ENCODE measurements at regions not wholly inside any gene's neighbourhood (a gene's known extent, or its start where the extent isn't known, plus 50 kb on each side); places are given as distances from the start of the nearest gene placed in this dataset.

DNA sequence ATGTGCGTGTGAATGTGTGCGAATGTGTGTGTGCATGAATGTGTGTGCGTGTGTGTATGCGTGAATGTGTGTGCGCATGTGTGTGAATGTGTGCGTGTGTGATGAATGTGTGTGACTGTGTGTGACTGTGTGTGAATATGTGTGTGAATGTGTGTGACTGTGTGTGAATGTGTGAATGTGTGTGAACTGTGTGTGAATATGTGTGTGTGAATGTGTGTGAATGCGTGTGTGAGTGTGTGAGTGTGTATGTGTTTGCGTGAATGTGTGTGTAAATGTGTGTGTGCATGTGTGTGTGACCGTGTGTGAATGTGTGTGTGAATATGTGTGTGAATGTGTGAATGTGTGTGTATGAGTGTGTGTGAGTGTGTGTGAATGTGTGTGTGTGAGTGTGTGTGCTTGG is 1103.8 kb downstream of the TSN start:
- H3K27ac ChIP-seq: no peak overlapping the region
- H3K4me3 ChIP-seq: no peak overlapping the region
- no peaks in the 10 kb centered on the region for H3K27me3 ChIP-seq
- no peaks in the 10 kb centered on the region for H3K9me3 ChIP-seq
- ATAC-seq: no peak
- no peaks in the 10 kb centered on the region for H3K36me3 ChIP-seq
- TF ChIP-seq EP300 (IDR thresholded peaks at IDR 0.05) (no peak), POLR2AphosphoS5 (IDR thresholded peaks at IDR 0.05) (no peak), POLR2A (IDR thresholded peaks at IDR 0.05) (no peak), CTCF (IDR thresholded peaks at IDR 0.05) (no peak)
- H3K4me1 ChIP-seq: no peaks in the 10 kb centered on the region
- WGBS, 2 donors (ENCODE audit: low coverage in 1 of 2): 80 to 83% methylated on average over 8 to 9 of the region's 9 CpGs

GRCh38 chr2:122863532-122863931 is 1108.1 kb downstream of the TSN start:
- WGBS, 2 donors (ENCODE audit: low coverage in 1 of 2): 61 to 63% methylated on average over 3 of the region's 3 CpGs
- H3K27ac ChIP-seq: no peak overlapping the region

GRCh38 chr2:122864728-122865127 is 1109.3 kb downstream of the TSN start:
- 70 to 82% methylated on average over 3 of the region's 3 CpGs for WGBS, 2 donors (ENCODE audit: low coverage in 1 of 2)
- ATAC-seq: no peak
- TF ChIP-seq POLR2AphosphoS5 (IDR thresholded peaks at IDR 0.05): no peak
- TF ChIP-seq POLR2A (IDR thresholded peaks at IDR 0.05): no peak
- TF ChIP-seq EP300 (IDR thresholded peaks at IDR 0.05): no peak
- no peak for TF ChIP-seq CTCF (IDR thresholded peaks at IDR 0.05)
- H3K4me1 ChIP-seq: no peaks in the 10 kb centered on the region
- H3K4me3 ChIP-seq: no peak overlapping the region
- no peaks in the 10 kb centered on the region for H3K27me3 ChIP-seq
- no peaks in the 10 kb centered on the region for H3K9me3 ChIP-seq
- H3K27ac ChIP-seq: no peak overlapping the region
- H3K36me3 ChIP-seq: no peaks in the 10 kb centered on the region

More at GRCh38 chr2:122863532-122863931, 1108.1 kb downstream of the TSN start:
- Histone ChIP-seq H3K27me3 (no peaks in the 10 kb centered on the region), H3K4me3 (no peak overlapping the region), H3K36me3 (no peaks in the 10 kb centered on the region), H3K9me3 (no peaks in the 10 kb centered on the region), H3K4me1 (no peaks in the 10 kb centered on the region)
- no peak for TF ChIP-seq POLR2A (IDR thresholded peaks at IDR 0.05)
- no peak for TF ChIP-seq CTCF (IDR thresholded peaks at IDR 0.05)
- TF ChIP-seq EP300 (IDR thresholded peaks at IDR 0.05): no peak
- no peak for TF ChIP-seq POLR2AphosphoS5 (IDR thresholded peaks at IDR 0.05)
- ATAC-seq: no peak

GRCh38 chr2:122866095-122866494 is 1110.6 kb downstream of the TSN start:
- no peak for ATAC-seq
- no peak overlapping the region for H3K27ac ChIP-seq
- H3K4me3 ChIP-seq: no peak overlapping the region
- no peaks in the 10 kb centered on the region for H3K27me3 ChIP-seq
- TF ChIP-seq EP300 (IDR thresholded peaks at IDR 0.05) (no peak), POLR2A (IDR thresholded peaks at IDR 0.05) (no peak), POLR2AphosphoS5 (IDR thresholded peaks at IDR 0.05) (no peak), CTCF (IDR thresholded peaks at IDR 0.05) (no peak)
- H3K36me3 ChIP-seq: no peaks in the 10 kb centered on the region
- no peaks in the 10 kb centered on the region for H3K9me3 ChIP-seq
- H3K4me1 ChIP-seq: no peaks in the 10 kb centered on the region

DNA sequence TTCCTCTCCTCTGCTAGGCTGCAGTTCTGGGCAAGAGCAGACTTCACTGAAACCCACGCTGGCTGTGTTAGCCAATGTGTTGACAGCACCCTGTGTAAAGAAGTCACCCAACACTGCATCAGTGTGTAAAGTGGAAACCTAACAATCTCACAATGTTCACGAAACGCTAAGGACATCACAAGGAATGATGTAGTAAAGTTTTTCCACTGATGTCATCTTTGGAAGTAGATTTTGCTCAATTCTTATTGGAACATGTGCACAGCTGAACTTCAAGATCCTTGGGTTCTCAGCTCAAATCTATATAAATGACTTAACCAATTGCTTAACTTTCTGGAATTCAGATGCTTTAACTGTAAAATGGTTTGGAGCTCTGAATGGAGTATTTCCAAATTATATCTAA is 1112.5 kb downstream of the TSN start:
- no peak overlapping the region for H3K4me3 ChIP-seq
- TF ChIP-seq CTCF (IDR thresholded peaks at IDR 0.05) (no peak), POLR2AphosphoS5 (IDR thresholded peaks at IDR 0.05) (no peak), EP300 (IDR thresholded peaks at IDR 0.05) (no peak), POLR2A (IDR thresholded peaks at IDR 0.05) (no peak)
- H3K36me3 ChIP-seq: no peaks in the 10 kb centered on the region
- H3K27ac ChIP-seq: no peak overlapping the region
- WGBS, 2 donors (ENCODE audit: low coverage in 1 of 2): 51 to 80% methylated on average over 1 to 3 of the region's 3 CpGs
- no peaks in the 10 kb centered on the region for H3K9me3 ChIP-seq
- H3K4me1 ChIP-seq: no peaks in the 10 kb centered on the region
- H3K27me3 ChIP-seq: no peaks in the 10 kb centered on the region
- no peak for ATAC-seq

Data from gastroesophageal sphincter (tissue), 4 donors.